GM21360 (cell line): ENCODE measurements at regions not wholly inside any gene's neighbourhood (a gene's known extent, or its start where the extent isn't known, plus 50 kb on each side); places are given as distances from the start of the nearest gene placed in this dataset.

ENCODE experiments used
- ATAC-seq: cut with Tn5 transposase; IDR thresholded peaks from one replicate; pipeline ENCODE4 v1.9.1; 2021; ENCODE audit warnings: mild to moderate bottlenecking, moderate library complexity; ENCODE audit not compliant: unreplicated experiment

DNA sequence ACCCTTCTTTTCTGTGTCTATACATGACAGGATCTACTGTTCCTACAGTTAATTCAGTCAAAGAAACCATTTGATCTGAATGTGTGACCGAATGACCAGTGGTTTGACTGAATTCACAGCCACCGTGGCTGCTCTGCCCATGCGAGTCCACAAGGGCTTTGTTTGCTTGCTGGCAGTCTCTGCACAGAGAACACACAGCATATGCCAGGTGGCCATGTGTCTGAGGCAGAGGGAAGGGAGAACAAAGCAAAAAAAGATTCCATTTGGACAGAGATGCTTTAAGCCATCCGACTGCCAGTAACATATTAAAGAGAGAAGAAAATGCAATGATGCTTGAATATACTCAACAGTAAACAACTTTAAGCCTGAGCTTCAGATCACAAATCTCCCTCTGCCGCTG lies 737.8 kb upstream of the CXADR start:
- ATAC-seq, result no peak

- no peak for ATAC-seq
Measured at GRCh38 chr21:16777041-16777720, 735.7 kb upstream of the CXADR start.

- no peak for ATAC-seq
Measured at GRCh38 chr21:16788584-16788983, 724.3 kb upstream of the CXADR start.

DNA sequence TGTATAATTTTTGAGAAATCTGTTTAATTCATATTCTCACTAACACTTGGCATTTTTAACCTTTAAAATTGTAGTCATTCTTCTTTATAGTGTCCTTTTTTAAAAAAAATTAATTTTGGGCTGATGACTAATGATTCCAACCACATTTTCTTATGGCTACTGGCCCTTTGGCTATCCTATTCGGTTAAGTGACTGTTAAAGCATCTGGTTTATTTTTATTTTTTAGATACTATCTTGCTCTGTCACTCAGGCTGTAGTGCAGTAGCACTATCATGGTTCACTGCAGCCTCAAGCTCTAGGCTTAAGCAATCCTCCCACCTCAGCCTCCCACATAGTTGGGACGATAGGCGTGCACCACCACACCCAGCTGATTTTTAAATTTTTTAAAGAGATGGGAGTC lies 723.2 kb upstream of the CXADR start:
- ATAC-seq, result no peak

DNA sequence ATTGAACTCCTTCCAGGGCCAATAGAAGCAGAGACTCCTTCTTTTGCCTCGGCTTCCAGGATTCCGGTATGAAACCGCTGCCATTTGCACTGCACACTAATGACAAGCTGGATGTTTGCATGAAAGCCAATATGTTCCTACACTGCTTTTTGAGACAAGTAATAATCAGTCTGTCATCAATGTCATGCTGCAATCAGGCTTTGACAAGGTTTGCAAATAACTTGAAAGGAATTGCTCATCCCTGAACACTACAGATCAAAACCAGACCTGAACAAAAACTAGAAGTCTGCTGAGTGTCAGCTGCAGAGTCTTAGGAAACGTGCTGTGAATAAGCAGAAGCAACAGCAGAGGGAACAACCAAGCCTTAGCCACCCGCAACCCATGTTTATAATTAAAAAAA lies 720.7 kb upstream of the CXADR start:
- ATAC-seq, result no peak

GRCh38 chr21:16794950-16795349 lies 717.9 kb upstream of the CXADR start:
- ATAC-seq, result no peak

GRCh38 chr21:16796776-16797175 lies 716.1 kb upstream of the CXADR start:
- no peak for ATAC-seq

DNA sequence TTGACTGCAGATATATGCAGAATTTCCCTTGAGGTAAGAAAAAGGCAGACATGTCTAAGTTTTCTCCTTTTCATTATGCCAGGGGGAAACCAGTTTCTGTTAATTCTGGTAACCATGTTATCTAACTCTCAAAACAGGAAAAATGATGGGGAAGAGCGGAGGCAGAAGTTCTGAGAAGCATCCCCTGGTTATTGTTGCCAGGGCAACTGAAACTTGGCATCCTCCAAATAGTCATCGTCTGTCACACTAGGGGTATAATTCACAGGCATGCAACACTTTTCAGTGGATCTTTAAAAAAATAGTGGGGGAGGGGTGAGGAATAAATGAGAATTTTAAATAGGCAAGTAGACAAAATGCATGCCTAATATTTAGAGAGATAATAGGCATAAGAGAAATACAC lies 715.3 kb upstream of the CXADR start:
- ATAC-seq, result no peak

DNA sequence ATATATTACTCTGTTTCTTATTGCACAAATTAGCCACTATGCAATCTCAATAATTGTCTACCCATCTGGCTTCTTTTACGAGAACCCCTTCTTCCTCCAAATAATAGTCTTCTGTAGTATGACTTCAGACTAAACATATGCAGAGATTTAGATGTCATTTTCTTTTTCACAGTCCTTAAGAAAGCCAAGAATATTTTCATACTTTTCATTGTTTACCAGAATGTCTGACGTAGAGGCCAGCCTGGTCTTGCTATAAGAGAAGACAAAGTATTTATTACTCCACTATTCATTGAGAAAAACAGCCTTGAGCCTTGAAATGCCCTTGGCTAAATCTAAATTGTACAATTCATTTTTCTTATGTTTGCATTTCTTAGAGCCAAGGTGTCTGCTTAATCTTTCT lies 714.9 kb upstream of the CXADR start:
- no peak for ATAC-seq

DNA sequence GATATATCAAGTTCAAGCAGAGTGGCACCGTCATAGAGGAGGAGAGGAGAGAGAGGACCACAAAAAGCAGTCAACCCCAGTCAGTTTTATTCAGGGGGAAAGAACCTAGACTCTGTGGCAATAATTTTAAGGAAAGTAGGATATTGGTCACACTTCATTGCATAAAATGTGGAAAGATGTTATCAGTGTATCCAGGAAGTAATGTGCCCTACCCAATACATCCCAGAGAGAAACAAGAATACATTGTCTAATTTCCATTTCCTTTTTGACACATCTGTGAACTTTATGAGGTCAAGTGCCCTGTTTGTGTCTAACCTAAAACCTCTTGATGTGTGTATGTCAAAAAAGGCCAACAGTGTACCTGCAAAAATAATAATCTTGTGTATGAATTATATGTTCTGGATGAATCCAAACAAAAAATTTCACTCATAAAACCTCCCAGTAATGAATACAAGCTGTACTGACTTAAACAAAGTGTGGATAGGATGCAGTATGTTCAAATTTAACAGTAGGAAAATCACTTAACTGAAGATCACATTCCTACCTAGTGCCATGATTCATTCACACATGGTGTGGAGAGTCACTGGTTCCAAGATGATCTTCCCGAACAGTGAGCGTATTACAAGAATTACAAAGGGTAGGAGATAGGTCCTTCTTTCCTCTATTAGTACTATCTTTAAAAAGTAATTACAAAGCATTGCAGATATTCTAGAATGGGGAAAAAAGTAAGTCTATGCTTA lies 712.1 kb upstream of the CXADR start:
- no peak for ATAC-seq

DNA sequence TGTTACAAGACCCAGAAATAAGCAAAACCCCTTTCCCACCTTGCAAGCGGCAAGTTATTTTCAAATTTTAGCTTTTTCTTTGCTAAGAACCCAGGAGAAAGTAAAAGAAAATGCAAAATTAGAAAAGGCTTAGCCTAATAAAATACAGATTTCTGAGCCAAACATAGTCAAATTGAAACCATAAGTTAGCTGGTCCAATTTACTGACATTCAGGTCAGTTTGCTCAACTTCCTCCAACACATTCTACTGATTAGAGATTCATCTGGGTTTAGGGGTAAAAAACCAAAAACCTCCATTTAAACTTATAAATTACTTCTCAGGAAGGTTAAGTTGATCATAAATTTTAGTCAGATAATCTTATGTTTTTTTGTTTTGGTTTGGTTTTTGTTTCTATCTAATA lies 701.8 kb upstream of the CXADR start:
- ATAC-seq, result no peak

- ATAC-seq, result no peak
Measured at GRCh38 chr21:16811970-16812369, 700.9 kb upstream of the CXADR start.

GRCh38 chr21:16815243-16815642 lies 697.6 kb upstream of the CXADR start:
- ATAC-seq, result no peak

DNA sequence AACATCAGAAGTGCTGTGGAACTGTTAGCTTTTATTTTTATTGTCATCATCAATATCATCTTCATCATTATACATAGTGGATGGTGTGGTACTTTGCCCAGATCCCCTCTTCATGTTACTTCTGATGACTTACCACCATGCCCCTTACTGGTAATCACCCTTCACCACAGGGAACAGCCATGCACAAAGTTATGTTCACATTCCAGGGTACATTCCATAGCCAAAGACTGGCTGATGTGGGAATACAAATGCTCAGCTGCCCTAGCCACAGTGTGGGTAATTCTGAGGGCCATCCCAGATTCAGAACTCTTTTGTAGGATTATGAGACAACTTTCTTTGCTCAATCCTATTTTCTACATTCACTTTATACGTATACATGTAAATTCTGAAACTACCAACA lies 691.3 kb upstream of the CXADR start:
- ATAC-seq, result no peak

- no peak for ATAC-seq
Measured at GRCh38 chr21:16829532-16829931, 683.3 kb upstream of the CXADR start.

- no peak for ATAC-seq
Measured at GRCh38 chr21:16832791-16833190, 680.1 kb upstream of the CXADR start.

- no peak for ATAC-seq
Measured at GRCh38 chr21:16834791-16835190, 678.1 kb upstream of the CXADR start.

- no peak for ATAC-seq
Measured at GRCh38 chr21:16837321-16837720, 675.5 kb upstream of the CXADR start.

GRCh38 chr21:16837721-16838120 lies 675.1 kb upstream of the CXADR start:
- no peak for ATAC-seq

- ATAC-seq, result no peak
Measured at GRCh38 chr21:16838331-16838730, 674.5 kb upstream of the CXADR start.

DNA sequence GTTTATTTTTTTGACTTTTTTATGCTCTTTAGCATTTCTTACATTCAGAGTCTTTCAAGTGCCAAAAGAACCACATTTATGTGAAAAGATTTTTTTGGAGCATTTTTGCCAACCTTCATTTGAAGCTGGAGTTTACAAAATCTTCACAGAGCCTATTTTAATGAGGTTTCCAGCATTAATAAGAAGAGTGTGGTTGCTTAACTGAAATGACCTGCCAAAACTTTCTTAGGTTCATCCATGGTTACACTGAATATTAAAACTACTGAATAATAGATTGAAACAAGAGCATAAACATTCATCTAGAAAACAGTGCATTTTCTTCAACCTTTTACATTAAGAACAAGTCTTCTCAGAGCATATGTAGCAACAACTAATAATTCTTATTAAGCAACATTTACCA lies 672.3 kb upstream of the CXADR start:
- ATAC-seq, result no peak

GRCh38 chr21:16841975-16842695 lies 670.7 kb upstream of the CXADR start:
- no peak for ATAC-seq
